ENCODE measurements at regions not wholly inside any gene's neighbourhood (a gene's known extent, or its start where the extent isn't known, plus 50 kb on each side); places are given as distances from the start of the nearest gene placed in this dataset.

- DNase-seq, result no peak
Measured at GRCh38 chr10:129400426-129400825, 66.6 kb upstream of the MGMT start.

- no peak for DNase-seq
Measured at GRCh38 chr10:129402459-129402858, 64.6 kb upstream of the MGMT start.

DNA sequence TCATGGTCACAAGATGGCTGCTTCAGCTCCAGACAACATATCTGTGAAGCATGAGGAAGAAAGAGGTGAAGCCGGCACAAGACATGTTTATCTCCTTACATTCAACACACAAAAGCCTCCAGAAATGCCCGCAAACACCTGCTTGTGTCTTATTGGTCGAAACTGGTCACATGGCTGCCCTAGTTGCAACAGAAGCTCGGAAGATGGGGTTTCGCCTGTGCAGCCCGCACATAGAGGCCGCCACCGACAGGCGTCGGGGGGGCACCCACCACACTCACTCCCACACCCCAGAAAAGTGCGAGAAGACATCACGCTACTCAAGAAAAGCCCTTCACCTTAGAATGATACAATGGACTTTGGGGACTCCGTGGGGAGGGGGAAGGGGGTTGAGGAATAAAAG, 63.0 kb upstream of the MGMT start:
- DNase-seq, result no peak

- DNase-seq, result no peak
Measured at GRCh38 chr10:129405389-129405788, 61.7 kb upstream of the MGMT start.

DNA sequence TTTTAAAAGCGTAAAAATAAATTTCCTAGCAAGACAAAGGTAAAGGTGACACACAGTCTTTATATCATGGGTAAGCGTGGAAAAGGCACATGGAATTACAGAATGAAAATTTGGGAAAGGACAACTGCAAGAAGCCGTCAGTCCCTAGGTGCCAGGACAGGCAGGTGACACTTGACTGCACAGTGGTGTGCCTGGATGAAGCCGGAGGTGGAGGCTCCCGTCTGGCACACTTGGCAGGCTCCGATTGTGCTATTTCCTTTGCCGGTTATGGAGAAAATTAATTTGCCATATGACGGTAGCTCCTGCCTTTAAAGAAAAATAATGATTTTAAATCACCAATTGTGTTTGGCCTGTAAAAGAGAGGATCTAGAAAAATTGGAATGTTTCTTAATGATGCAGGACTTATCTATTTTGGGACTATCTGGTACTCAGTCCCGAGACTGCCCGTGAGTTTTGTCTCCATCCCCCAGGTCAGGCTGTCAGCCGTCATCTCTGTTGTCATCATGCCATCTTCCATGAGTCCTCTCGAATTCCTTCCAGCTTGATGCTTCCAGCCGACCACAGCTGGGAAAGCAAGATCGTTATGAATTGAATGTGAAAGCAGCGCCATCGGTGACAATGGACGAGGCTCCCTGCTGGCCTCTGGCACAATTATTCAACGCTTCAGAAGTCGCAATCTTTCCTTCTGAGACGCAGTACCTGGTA, 56.2 kb upstream of the MGMT start:
- DNase-seq, result no peak

GRCh38 chr10:129411393-129411705, 55.7 kb upstream of the MGMT start:
- no peak for DNase-seq

GRCh38 chr10:129411772-129412171, 55.3 kb upstream of the MGMT start:
- DNase-seq, result no peak

- DNase-seq, result no peak
Measured at GRCh38 chr10:129413024-129413423, 54.0 kb upstream of the MGMT start.

DNA sequence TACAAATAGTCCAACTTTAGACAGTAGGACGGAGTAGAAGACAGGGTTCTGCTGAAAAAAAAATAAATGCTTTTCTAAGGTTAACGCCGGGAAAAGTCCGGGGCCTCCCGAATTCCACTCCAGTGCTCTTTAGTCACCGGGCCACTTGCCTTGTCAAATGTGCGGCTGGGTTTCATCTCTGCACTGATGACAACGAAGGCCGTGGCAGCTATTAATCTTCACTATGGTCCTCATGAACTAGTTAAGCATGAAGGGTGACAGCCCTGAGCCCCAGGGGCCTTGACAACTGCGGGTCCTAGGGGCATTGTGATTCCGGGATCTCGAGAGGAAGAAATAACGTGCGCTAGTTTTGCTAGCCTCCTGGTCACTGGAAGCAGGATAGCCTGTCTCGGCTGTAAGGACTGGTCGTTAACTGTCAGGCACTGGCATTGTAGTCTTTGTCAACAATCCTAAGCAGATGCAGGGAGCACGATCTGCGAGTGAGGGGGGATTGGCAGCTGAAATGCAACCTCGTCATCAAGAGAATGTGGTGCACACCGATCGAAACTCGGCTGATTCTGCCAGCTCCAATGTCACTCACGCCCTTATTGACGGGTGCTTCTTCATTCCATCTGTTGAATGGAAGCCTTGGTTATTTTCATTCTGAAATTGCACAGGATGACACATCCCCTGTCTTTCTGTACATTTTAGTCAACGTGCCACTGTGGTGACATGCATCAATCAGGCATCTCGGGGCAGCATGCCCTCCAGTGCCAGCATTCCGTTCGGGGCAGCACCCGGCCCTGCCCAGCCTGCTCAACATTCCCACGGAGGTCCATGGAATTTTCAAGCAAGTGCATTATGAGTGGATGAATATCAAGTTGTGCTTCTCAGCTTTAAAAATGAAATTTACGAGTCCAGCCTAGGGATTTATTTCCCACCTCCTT, 51.6 kb upstream of the MGMT start:
- no peak for DNase-seq

GRCh38 chr10:129416155-129416554, 50.9 kb upstream of the MGMT start:
- no peak for DNase-seq

DNA sequence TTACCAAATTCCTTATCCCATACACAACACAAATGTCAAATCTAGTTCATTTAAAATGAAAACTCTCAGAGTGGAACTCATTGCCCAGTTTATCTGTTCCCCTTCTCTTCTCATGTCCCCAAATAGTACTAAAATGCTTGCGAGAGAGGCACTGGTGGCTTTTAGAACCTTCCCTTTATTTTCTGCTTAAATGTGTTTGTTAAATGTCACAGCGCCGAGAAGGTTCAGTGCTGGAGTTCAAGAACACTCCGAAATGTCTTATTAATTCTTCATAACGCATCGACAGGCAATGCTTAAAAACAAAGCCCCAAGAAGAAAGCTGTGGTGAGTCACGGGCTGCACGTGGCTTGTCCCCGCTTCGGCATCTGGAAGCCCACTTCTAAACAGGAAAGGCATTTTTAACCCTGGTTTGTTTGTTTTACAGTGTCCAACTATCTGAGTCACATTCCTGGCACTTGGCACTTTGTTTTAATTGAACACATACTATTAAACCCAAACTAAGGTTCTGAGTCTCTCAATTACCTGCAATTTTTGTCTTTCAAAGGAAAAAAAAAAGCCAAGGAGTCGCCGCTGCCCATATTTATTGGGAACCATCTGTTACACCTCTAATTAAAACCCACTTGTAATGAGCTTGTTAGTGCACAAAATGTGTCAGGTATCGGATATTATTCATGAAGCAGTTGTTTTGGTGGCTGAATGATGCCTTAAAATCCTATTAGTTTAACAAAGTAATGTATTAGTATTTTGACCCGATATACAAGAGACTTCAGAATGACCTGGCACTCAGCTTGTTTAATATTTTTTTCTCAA, 49.9 kb upstream of the MGMT start:
- no peak for DNase-seq

Measured in NCI-H2227 treated with DMSO at 0.1 percent for 48 hours (cell line).